HCT116 (cell line): ENCODE measurements at regions not wholly inside any gene's neighbourhood (a gene's known extent, or its start where the extent isn't known, plus 50 kb on each side); places are given as distances from the start of the nearest gene placed in this dataset.

Experiments
- ATAC-seq: fragments of 200-7000 bp; cut with Tn5 transposase; 2 replicates; pipeline ENCODE4 v1.9.1; 2020; ENCODE audit warnings: mild to moderate bottlenecking, moderate library complexity
- BruUV-seq: library from RNA; stranded (reverse); fragments of 400-500 nt; replicated peaks from 2 replicates; lab custom pipeline; 2021; lab: Mats Ljungman, UMichigan
- CTCF ChIA-PET: fragments of 300-600 bp; sonication (Branson Sonifier 250); formaldehyde crosslinking; loops from one replicate; lab custom pipeline; 2021; ENCODE audit warnings: antibody characterized with exemption; lab: Charles Lee
- POLR2A ChIA-PET: fragments of 300-600, 350-600 bp; sonication (Branson Sonifier 250); formaldehyde crosslinking; loops from one replicate; lab custom pipeline; 2021; ENCODE audit warnings: antibody characterized with exemption; lab: Charles Lee
- RAD21 ChIA-PET, 2 experiments: fragments of 300-600 bp; sonication (Branson Sonifier 250); formaldehyde crosslinking; loops; one replicate each; lab custom pipeline; 2023; ENCODE audit warnings: low total read pairs in 2 of 2; ENCODE audit not compliant: uncharacterized antibody in 2 of 2, unreplicated experiment in 2 of 2, low non-redundant PET in 1 of 2; lab: Charles Lee
- DNase-seq: peaks from one replicate; pipeline ENCODE4 v3.0.0-alpha.2; 2010; ENCODE audit warnings: low read depth, low spot score
- H2AFZ ChIP-seq: fragments of 200-600 bp; shearing (Covaris generic), sonication (generic); 2 replicates; pipeline ENCODE4 v1.6.1; 2017; ENCODE audit warnings: low read depth, mixed run types, mixed read lengths, antibody characterized with exemption, low read length; ENCODE audit not compliant: poor library complexity, severe bottlenecking
- H3K27ac ChIP-seq: 2 replicates; pipeline ENCODE4 v1.5.1; 2012; ENCODE audit warnings: low read depth, low read length
- H3K27me3 ChIP-seq: fragments of 200-600 bp; sonication (generic); 2 replicates; pipeline ENCODE4 v1.6.1; 2016; ENCODE audit warnings: mixed run types, low read length, mixed read lengths; ENCODE audit not compliant: insufficient read depth
- H3K36me3 ChIP-seq, 2 experiments: fragments of 200-500 bp in 1 of 2; fragments of 200-600 bp in 1 of 2; sonication (Bioruptor generic) in 1 of 2; sonication (generic) in 1 of 2; 2 replicates each; pipeline versions ENCODE4 v1.5.1 to v1.6.1; 2014 to 2016; ENCODE audit warnings: low read length in 2 of 2, inconsistent platforms in 1 of 2, mixed read lengths in 1 of 2, mixed run types in 1 of 2; ENCODE audit not compliant: insufficient read depth in 2 of 2, control insufficient read depth in 1 of 2
- H3K4me1 ChIP-seq, 2 experiments: fragments of 200-600 bp in 1 of 2; sonication (generic) in 1 of 2; 2 replicates each; pipeline versions ENCODE4 v1.5.1 to v1.6.1; 2012 to 2017; ENCODE audit warnings: low read length in 2 of 2, inconsistent platforms in 1 of 2, mild to moderate bottlenecking in 1 of 2, mixed read lengths in 1 of 2, mixed run types in 1 of 2, moderate library complexity in 1 of 2; ENCODE audit not compliant: insufficient read depth in 2 of 2, control insufficient read depth in 1 of 2
- H3K4me2 ChIP-seq: fragments of 200-600 bp; sonication (generic); 2 replicates; pipeline ENCODE4 v1.6.1; 2017; ENCODE audit warnings: mixed run types, low read length, mixed read lengths
- H3K4me3 ChIP-seq, 2 experiments: fragments of 200-600 bp in 1 of 2; sonication (generic) in 1 of 2; replicated peaks in 1 of 2; 2 replicates each; pipeline ENCODE4 v1.5.1; 2011 to 2016; ENCODE audit warnings: low read length in 2 of 2, control low read depth in 1 of 2, low read depth in 1 of 2, mild to moderate bottlenecking in 1 of 2, mixed read lengths in 1 of 2, mixed run types in 1 of 2
- H3K79me2 ChIP-seq: fragments of 200-600 bp; sonication (generic); 2 replicates; pipeline ENCODE4 v1.6.1; 2017; ENCODE audit warnings: mild to moderate bottlenecking, mixed run types, low read length, moderate library complexity, mixed read lengths; ENCODE audit not compliant: insufficient read depth
- H3K9ac ChIP-seq: fragments of 200-600 bp; sonication (generic); 2 replicates; pipeline ENCODE4 v1.6.1; 2016; ENCODE audit warnings: low read length, mixed read lengths
- H3K9me2 ChIP-seq: fragments of 200-600 bp; sonication (generic), shearing (Covaris generic); 2 replicates; pipeline ENCODE4 v1.6.1; 2017; ENCODE audit warnings: mixed run types, mild to moderate bottlenecking, moderate library complexity; ENCODE audit not compliant: insufficient read depth
- H3K9me3 ChIP-seq, 2 experiments: fragments of 200-500 bp in 1 of 2; fragments of 200-600 bp in 1 of 2; sonication (Bioruptor generic) in 1 of 2; sonication (generic) in 1 of 2; 2 replicates each; pipeline ENCODE4 v1.6.1; 2014 to 2017; ENCODE audit warnings: low read length in 2 of 2, mixed read lengths in 2 of 2, inconsistent platforms in 1 of 2, low read depth in 1 of 2, mild to moderate bottlenecking in 1 of 2, mixed run types in 1 of 2, moderate library complexity in 1 of 2; ENCODE audit not compliant: control insufficient read depth in 1 of 2, insufficient read depth in 1 of 2
- H4K20me1 ChIP-seq: fragments of 200-600 bp; sonication (generic), shearing (Covaris generic); 2 replicates; pipeline ENCODE4 v1.6.1; 2017; ENCODE audit warnings: mixed run types, mild to moderate bottlenecking, moderate library complexity; ENCODE audit not compliant: insufficient read depth
- ATF3 ChIP-seq: IDR thresholded peaks from 2 replicates; pipeline ENCODE4 v1.6.1; 2012
- CEBPB ChIP-seq: IDR thresholded peaks from 2 replicates; pipeline ENCODE4 v1.6.1; 2012; ENCODE audit warnings: low read depth
- EGR1 ChIP-seq: IDR thresholded peaks from 2 replicates; pipeline ENCODE4 v1.6.1; 2012; ENCODE audit warnings: low read depth
- ELF1 ChIP-seq: IDR thresholded peaks from 2 replicates; pipeline ENCODE4 v1.6.1; 2012; ENCODE audit warnings: low read depth, borderline replicate concordance
- EZH2phosphoT487 ChIP-seq: fragments of 200-600 bp; IDR thresholded peaks from 2 replicates; pipeline ENCODE4 v1.6.1; 2018; ENCODE audit warnings: antibody characterized with exemption, borderline replicate concordance
- FOSL1 ChIP-seq: IDR thresholded peaks from 2 replicates; pipeline ENCODE4 v1.6.1; 2012; ENCODE audit warnings: low read depth
- JUND ChIP-seq: IDR thresholded peaks from 2 replicates; pipeline ENCODE4 v1.6.1; 2012
- POLR2A ChIP-seq: IDR thresholded peaks from 2 replicates; pipeline ENCODE4 v1.7.0; 2011; ENCODE audit warnings: borderline replicate concordance; ENCODE audit not compliant: insufficient read depth, insufficient read length; ENCODE audit errors: extremely low read depth
- POLR2AphosphoS5 ChIP-seq: IDR thresholded peaks from 2 replicates; pipeline ENCODE4 v1.6.1; 2011; ENCODE audit warnings: mild to moderate bottlenecking, low read depth, low read length, moderate library complexity
- SP1 ChIP-seq: IDR thresholded peaks from 2 replicates; pipeline ENCODE4 v1.6.1; 2012; ENCODE audit warnings: low read depth
- YY1 ChIP-seq: IDR thresholded peaks from 2 replicates; pipeline ENCODE4 v1.6.1; 2011; ENCODE audit warnings: low read length, low read depth, moderate library complexity, mild to moderate bottlenecking; ENCODE audit not compliant: insufficient replicate concordance; ENCODE audit errors: extremely low read depth
- ZNF274 ChIP-seq: fragments of 200-500 bp; sonication (Bioruptor generic); IDR thresholded peaks from 2 replicates; pipeline ENCODE4 v1.6.1; 2014; ENCODE audit warnings: mild to moderate bottlenecking, low read depth, low read length, inconsistent platforms
- intact Hi-C: fragments of 100-400 bp; cut with micrococcal nuclease; formaldehyde crosslinking; loops from 2 replicates; pipeline ENCODE4 v1.10.0; 2022
- TF ChIP-seq, protein P1 (sequence below), 3 experiments: fragments of 200-600 bp in 1 of 3; sonication (generic) in 1 of 3; IDR thresholded peaks in 2 of 3; conservative IDR thresholded peaks in 1 of 3; 2 replicates each; pipeline ENCODE4 v1.5.1; 2012 to 2017; ENCODE audit warnings: low read depth in 2 of 3, low read length in 2 of 3, antibody characterized with exemption in 1 of 3, borderline replicate concordance in 1 of 3, control low read depth in 1 of 3, mild to moderate bottlenecking in 1 of 3, mixed read lengths in 1 of 3, mixed run types in 1 of 3, moderate library complexity in 1 of 3; ENCODE audit not compliant: insufficient read depth in 1 of 3

DNA sequence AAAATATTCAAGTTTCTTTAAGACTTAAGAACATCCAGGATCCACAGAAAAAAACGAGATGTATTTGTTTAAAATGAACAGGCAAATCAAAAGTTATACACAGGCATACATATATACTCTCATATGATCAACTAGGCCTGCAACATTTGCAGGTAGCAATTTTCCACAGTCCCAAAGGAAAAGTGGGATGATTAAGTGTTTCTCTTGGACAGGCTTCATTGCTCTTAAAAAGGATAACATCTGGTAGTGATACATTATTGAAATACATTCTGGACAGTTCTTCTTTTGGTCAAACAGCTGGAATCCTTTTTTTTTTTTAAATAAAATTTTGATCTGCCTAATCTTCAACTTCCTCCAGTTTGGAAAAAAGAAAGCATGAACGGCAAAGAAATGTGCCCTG lies 114.8 kb upstream of the TDRD3 start:
- Histone ChIP-seq H3K79me2 (no peaks in the 10 kb centered on the region), H4K20me1 (no peaks in the 10 kb centered on the region), H3K9ac (no peak overlapping the region), H3K4me1 (no peaks in the 10 kb centered on the region), H3K9me3 (no peaks in the 10 kb centered on the region), H3K9me2 (no peaks in the 10 kb centered on the region), H3K36me3 (no peaks in the 10 kb centered on the region), H3K4me3 (no peak overlapping the region), H3K4me2 (no peak overlapping the region), H2AFZ (no peak overlapping the region), H3K27ac (no peak overlapping the region), H3K27me3 (peaks cover 11% of the 10 kb centered on the region; the same call in 1 of the 2 replicates)
- TF ChIP-seq SP1 (no peak), ZNF274 (no peak), ATF3 (no peak), ELF1 (no peak)
- POLR2A ChIA-PET: no interaction called here
- no TSS peak for BruUV-seq
- no peak for ATAC-seq
- RAD21 ChIA-PET: no interaction called here
- intact Hi-C loops: no loop called here
- no peak for DNase-seq
- CTCF ChIA-PET: no interaction called here

GRCh38 chr13:60282708-60283107 lies 114.3 kb upstream of the TDRD3 start:
- no peak for TF ChIP-seq FOSL1
- TF ChIP-seq EZH2phosphoT487: no peak
- TF ChIP-seq POLR2A: no peak
- TF ChIP-seq JUND: no peak
- TF ChIP-seq EGR1: no peak
- no peak for TF ChIP-seq POLR2AphosphoS5
- no peak for TF ChIP-seq ATF3
- TF ChIP-seq YY1: no peak
- no peak for TF ChIP-seq CEBPB
- TF ChIP-seq ZNF274: no peak
- TF ChIP-seq, protein P1, sequence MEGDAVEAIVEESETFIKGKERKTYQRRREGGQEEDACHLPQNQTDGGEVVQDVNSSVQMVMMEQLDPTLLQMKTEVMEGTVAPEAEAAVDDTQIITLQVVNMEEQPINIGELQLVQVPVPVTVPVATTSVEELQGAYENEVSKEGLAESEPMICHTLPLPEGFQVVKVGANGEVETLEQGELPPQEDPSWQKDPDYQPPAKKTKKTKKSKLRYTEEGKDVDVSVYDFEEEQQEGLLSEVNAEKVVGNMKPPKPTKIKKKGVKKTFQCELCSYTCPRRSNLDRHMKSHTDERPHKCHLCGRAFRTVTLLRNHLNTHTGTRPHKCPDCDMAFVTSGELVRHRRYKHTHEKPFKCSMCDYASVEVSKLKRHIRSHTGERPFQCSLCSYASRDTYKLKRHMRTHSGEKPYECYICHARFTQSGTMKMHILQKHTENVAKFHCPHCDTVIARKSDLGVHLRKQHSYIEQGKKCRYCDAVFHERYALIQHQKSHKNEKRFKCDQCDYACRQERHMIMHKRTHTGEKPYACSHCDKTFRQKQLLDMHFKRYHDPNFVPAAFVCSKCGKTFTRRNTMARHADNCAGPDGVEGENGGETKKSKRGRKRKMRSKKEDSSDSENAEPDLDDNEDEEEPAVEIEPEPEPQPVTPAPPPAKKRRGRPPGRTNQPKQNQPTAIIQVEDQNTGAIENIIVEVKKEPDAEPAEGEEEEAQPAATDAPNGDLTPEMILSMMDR (IDR thresholded peaks at IDR 0.05 in 2 of 3, conservative IDR thresholded peaks at IDR 0.05 in 1 of 3; ENCODE audit: borderline replicate concordance in 1 of 3, insufficient read depth in 1 of 3, low read depth in 2 of 3, low read length in 2 of 3): no peak
- TF ChIP-seq SP1: no peak

More at GRCh38 chr13:60282708-60283107, 114.3 kb upstream of the TDRD3 start:
- Histone ChIP-seq H3K4me2 (no peak overlapping the region), H3K27me3 (peaks cover 11% of the 10 kb centered on the region; the same call in 1 of the 2 replicates), H3K27ac (no peak overlapping the region), H3K9me3 (no peaks in the 10 kb centered on the region), H3K4me3 (no peak overlapping the region), H4K20me1 (no peaks in the 10 kb centered on the region), H3K9me2 (no peaks in the 10 kb centered on the region), H3K36me3 (no peaks in the 10 kb centered on the region), H3K79me2 (no peaks in the 10 kb centered on the region), H3K9ac (no peak overlapping the region), H3K4me1 (no peaks in the 10 kb centered on the region), H2AFZ (no peak overlapping the region)
- POLR2A ChIA-PET: no interaction called here
- ATAC-seq: no peak
- DNase-seq: no peak
- RAD21 ChIA-PET: no interaction called here
- CTCF ChIA-PET: no interaction called here
- intact Hi-C loops: no loop called here
- BruUV-seq: no TSS peak
